Thymus (tissue), 11 donors: ENCODE measurements at regions not wholly inside any gene's neighbourhood (a gene's known extent, or its start where the extent isn't known, plus 50 kb on each side); places are given as distances from the start of the nearest gene placed in this dataset.

Source experiments
- DNase-seq, 9 donors: peaks; one replicate each; pipeline ENCODE4 v3.0.0-alpha.2; 2013; ENCODE audit warnings: low spot score in 9 of 9, low read depth in 6 of 9, missing footprints in 1 of 9
- H3K27ac ChIP-seq, 2 donors: one replicate each; pipeline ENCODE4 v1.5.1; 2013; ENCODE audit warnings: control low read depth in 1 of 2, low read depth in 1 of 2, low read length in 1 of 2, mild to moderate bottlenecking in 1 of 2, moderate library complexity in 1 of 2
- H3K27me3 ChIP-seq, 2 donors: one replicate each; pipeline ENCODE4 v1.5.1; 2013; ENCODE audit warnings: low read length in 1 of 2; ENCODE audit not compliant: control insufficient read depth in 2 of 2, insufficient read depth in 1 of 2
- H3K36me3 ChIP-seq, 2 donors: one replicate each; pipeline ENCODE4 v1.5.1; 2013; ENCODE audit warnings: low read length in 1 of 2, mild to moderate bottlenecking in 1 of 2, moderate library complexity in 1 of 2; ENCODE audit not compliant: control insufficient read depth in 2 of 2, insufficient read depth in 2 of 2
- H3K4me1 ChIP-seq, 2 donors: one replicate each; pipeline ENCODE4 v1.5.1; 2013; ENCODE audit warnings: low read length in 2 of 2; ENCODE audit not compliant: control insufficient read depth in 2 of 2, insufficient read depth in 2 of 2
- H3K4me3 ChIP-seq, 2 donors: one replicate each; pipeline ENCODE4 v1.5.1; 2013; ENCODE audit warnings: low read length in 2 of 2, control low read depth in 1 of 2, mild to moderate bottlenecking in 1 of 2
- H3K9me3 ChIP-seq, 2 donors: one replicate each; pipeline ENCODE4 v1.5.1; 2013; ENCODE audit warnings: low read length in 1 of 2, mild to moderate bottlenecking in 1 of 2; ENCODE audit not compliant: control insufficient read depth in 2 of 2, insufficient read depth in 1 of 2
- WGBS: extraction: QIAGEN DNeasy Blood & Tissue Kit; methylation state at CpG from one replicate; pipeline ENCODE4 v1.1.7; 2013; 5-methylcytosine and 5-hydroxymethylcytosine counted together
- donor health status: healthy.

DNA sequence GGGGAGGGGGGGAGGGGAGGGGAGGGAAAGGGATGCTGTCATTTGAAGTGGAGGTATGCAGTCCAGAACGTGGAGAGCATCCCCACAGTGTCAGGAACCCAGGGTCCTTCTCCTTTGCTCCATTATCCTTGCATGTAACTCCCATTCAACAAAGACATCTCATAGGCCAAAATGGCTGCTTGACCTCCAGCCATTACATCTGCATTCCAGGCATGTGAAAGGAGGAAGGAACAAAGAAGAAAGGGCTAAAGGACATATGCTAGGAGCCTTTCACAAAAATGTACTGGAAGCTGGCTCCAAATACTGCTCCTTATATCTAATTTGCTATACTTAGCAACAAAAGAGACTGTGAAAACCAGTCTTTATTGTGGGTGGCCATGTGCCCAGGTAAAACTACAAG lies 87.0 kb upstream of the CRHR1 start:
- Histone ChIP-seq H3K27ac (no peak overlapping the region), H3K36me3 (no peaks in the 10 kb centered on the region), H3K4me1 (no peaks in the 10 kb centered on the region), H3K27me3 (peaks cover 0 to 10% of the 10 kb centered on the region in 2 donors), H3K9me3 (peaks cover 0 to 1% of the 10 kb centered on the region in 2 donors), H3K4me3 (no peak overlapping the region)
- WGBS = 19% methylated on average over 1 of the region's 1 CpG
- no peak for DNase-seq

DNA sequence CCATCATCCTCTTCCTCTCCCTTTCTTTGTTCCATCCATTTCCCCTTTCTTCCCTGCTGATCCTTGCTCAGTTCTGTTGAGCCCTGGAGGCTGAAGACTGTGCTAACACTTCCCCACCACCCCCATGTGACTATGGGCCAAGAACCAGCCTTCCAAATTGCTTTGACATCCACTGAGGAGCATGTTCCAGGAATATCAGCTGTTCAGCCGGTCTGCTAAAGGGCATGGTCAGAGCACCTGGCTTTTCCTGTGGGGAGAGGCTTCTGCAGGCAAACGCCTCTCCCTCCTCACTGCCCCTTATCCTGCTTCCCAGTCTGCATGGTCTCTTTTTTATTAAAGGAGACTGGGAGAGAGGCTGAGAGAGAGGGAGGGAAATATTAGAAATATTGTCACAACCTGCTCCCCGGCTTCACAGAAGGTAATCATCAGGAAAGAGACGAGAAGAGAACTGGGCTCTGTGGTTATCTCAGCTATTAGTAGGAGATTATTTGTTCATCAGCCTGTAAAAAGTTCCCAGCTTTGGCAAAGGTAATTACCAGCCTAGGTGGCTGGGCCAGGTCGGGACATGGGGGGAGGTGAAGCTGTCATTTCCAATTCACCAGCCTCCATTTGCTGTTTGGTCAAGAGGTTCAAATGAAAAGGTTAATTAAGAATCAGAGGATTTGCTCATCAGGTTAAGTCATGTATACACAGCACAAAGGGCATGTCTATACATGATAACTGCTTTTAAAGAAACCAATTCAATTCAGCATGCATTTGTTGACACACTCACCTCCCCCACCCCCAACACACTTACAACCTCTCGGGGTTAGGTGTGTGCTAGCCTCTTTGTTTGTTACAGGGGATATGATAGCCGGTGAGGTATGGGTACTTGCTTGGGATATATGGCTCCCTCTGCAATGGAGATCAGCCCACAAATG lies 83.7 kb upstream of the CRHR1 start:
- Histone ChIP-seq H3K27ac (no peak overlapping the region), H3K27me3 (peaks cover 0 to 8% of the 10 kb centered on the region in 2 donors), H3K36me3 (no peaks in the 10 kb centered on the region), H3K4me1 (no peaks in the 10 kb centered on the region), H3K4me3 (no peak overlapping the region), H3K9me3 (peaks cover 0 to 1% of the 10 kb centered on the region in 2 donors)
- 67% methylated on average over 7 of the region's 7 CpGs for WGBS
- no peak for DNase-seq

DNA sequence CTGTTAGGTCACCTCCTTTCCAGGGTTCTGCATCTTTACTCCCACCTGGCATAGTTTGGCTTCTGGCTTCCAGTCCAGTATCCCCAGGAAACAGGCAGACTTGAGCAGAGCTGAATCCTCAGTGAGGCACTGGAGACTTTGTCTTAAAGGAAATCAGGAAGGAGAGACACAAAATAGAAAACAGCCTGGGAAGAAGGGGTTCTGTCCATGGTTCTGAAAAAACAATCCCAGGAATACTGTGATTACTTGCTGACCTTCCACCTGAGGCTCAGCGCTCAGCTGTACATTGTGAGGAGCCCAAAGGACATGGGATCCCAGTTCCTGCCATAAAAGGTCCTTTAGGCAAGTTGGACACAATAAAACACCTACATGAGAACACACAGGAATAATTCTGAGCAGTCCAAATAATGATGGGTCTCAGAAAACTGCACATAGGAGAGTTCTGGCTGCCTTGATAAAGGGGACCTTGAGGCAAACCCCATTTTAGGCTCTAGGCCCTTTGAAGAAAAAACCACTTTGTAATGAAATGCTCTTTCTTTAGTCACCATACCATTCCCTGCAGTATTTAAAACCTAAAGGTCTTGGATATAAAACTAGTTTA lies 81.4 kb upstream of the CRHR1 start:
- DNase-seq = no peak
- Histone ChIP-seq H3K4me3 (no peak overlapping the region), H3K27me3 (peaks cover 0 to 11% of the 10 kb centered on the region in 2 donors), H3K4me1 (no peaks in the 10 kb centered on the region), H3K9me3 (no peaks in the 10 kb centered on the region), H3K36me3 (no peaks in the 10 kb centered on the region), H3K27ac (no peak overlapping the region)
- 54% methylated on average over 1 of the region's 1 CpG for WGBS

DNA sequence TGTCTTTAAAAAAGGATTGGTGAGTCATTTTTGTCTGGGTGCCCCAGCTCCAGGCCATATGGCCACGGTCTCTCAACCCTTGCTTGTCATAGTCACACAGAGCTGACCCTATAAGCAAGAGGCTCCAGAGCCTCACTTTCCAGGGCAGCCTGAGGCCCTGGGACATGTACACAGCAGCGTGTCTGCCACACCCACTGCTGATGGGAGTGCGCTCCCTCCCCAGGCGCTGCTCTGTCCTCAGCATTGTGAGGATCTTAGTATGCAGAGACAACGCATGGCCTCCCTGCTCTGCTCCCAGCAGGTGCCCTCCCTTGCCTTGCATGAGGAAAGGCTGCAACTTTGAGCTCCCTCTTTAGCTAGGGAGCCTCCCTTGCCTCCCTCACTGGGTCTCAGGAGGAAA lies 80.8 kb upstream of the CRHR1 start:
- Histone ChIP-seq H3K9me3 (no peaks in the 10 kb centered on the region), H3K4me1 (no peaks in the 10 kb centered on the region), H3K36me3 (no peaks in the 10 kb centered on the region), H3K27ac (no peak overlapping the region), H3K27me3 (peaks cover 0 to 9% of the 10 kb centered on the region in 2 donors), H3K4me3 (no peak overlapping the region)
- 63% methylated on average over 5 of the region's 5 CpGs for WGBS
- DNase-seq = no peak

DNA sequence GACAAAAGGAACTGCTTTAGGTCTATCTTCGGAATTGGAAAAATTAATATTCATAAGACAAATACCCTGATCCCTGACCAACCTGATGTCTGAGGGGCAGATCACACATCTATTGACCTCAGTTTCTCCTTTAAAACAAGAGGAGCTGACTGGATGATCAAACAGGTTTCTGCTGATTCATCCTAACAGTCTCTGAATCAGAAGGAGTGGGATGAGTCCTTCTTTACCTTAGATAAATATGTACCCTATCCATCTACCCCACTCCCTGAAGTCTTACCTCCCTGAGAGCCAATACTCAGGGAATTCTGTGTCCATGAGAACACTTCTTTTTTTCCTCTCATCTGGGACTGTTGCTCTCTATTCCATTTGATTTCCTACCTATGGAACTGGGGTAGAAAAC lies 80.3 kb upstream of the CRHR1 start:
- no peak for DNase-seq
- Histone ChIP-seq H3K9me3 (no peaks in the 10 kb centered on the region), H3K36me3 (no peaks in the 10 kb centered on the region), H3K4me3 (no peak overlapping the region), H3K27ac (no peak overlapping the region), H3K27me3 (peaks cover 0 to 12% of the 10 kb centered on the region in 2 donors), H3K4me1 (no peaks in the 10 kb centered on the region)
- 92% methylated on average over 1 of the region's 1 CpG for WGBS

DNA sequence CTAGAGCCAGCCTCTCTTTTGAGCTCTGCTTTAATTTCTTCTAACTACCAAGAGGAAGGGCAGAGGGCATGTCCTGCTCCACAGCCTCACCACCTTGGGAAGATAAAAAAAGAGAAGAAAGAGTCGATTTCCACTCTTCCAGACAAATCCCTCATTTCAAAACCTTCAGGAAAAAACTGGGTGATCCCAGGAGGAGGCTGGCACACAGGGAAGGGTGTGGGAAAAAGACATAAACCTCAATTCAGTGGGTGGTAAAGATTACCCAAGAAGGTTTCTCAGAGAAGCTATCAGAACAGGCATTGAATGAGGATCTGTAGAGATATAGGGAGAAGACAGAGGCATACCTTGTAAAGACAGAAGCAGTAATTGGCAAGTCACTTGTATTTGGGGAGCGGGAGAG lies 79.9 kb upstream of the CRHR1 start:
- H3K4me3 ChIP-seq = no peak overlapping the region
- H3K4me1 ChIP-seq = no peaks in the 10 kb centered on the region
- DNase-seq = no peak
- no peaks in the 10 kb centered on the region for H3K36me3 ChIP-seq
- H3K27ac ChIP-seq = no peak overlapping the region
- H3K27me3 ChIP-seq = peaks cover 0 to 12% of the 10 kb centered on the region in 2 donors
- WGBS = 75% methylated on average over 2 of the region's 2 CpGs
- H3K9me3 ChIP-seq = no peaks in the 10 kb centered on the region

DNA sequence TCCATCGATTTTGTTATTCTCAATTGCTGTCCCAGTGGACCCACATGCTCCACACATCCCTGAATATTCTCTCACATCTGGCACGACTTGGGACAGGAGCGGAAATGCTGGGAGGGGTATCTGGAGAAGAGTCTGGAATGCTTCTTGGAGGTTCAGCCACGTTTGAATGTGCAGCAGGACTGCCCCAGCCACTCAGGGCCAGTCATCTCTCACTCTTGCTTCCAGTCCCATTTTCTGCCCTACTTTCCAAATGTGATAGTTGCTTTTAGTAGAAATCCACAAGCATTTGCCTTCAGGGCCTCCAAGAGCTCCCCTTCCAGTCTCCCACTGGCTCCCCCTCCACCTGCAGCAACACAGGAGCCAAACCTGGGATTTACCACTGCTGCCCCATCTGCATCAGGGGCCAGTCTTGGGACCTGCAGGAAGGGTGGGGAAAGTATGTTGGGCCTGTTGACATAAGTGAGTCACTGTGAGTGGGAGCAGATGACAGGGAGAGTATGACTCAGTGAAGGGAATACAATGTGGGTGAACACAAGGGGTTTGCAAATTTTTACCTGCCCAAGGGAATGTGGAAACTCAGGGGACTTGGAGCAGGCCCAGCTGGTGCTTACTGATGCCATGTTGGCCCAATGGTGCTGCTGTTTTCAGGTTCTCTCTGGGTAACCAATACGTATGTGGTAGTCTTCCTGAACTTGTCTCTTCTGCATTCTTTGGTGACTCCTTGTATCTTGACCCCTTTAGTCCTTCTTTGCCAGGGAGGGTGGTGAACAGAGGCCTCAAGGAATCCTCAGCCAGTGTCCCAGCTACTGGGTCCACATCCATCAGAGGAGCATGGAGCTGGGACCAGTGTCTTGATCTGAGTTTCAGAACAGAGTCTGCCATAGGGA lies 78.8 kb upstream of the CRHR1 start:
- 75% methylated on average over 5 of the region's 5 CpGs for whole genome bisulfite sequencing
- no peaks in the 10 kb centered on the region for H3K4me1 ChIP-seq
- DNase-seq = no peak
- H3K4me3 ChIP-seq = no peak overlapping the region
- no peaks in the 10 kb centered on the region for H3K9me3 ChIP-seq
- H3K27me3 ChIP-seq = peaks cover 0 to 17% of the 10 kb centered on the region in 2 donors
- no peak overlapping the region for H3K27ac ChIP-seq
- H3K36me3 ChIP-seq = no peaks in the 10 kb centered on the region

DNA sequence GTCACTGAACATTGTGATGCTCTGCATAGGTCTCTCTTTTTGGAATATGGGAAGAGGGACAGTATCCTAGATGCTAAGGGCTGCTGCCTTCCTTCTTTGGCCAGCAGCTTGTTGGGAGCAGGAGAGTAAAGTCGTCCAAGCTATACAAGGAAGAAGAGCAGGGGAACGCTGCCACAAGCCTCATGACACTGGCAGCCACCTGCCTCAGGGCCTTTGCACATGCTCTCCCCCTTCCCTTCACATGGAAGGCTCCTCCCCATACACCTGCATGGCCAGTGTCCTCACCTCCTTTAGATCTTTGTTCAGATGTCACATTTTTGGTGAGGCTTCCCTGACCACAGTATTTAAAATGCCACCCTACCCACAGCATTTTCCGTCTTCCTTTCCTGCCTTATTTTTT lies 78.1 kb upstream of the CRHR1 start:
- 93% methylated on average over 3 of the region's 3 CpGs for WGBS

More for the DNA sequence above, 78.1 kb upstream of the CRHR1 start:
- peaks cover 0 to 17% of the 10 kb centered on the region in 2 donors for H3K27me3 ChIP-seq
- no peaks in the 10 kb centered on the region for H3K36me3 ChIP-seq
- no peak overlapping the region for H3K4me3 ChIP-seq
- no peaks in the 10 kb centered on the region for H3K4me1 ChIP-seq
- DNase-seq = no peak
- no peaks in the 10 kb centered on the region for H3K9me3 ChIP-seq
- no peak overlapping the region for H3K27ac ChIP-seq
